ENCODE measurements at regions not wholly inside any gene's neighbourhood (a gene's known extent, or its start where the extent isn't known, plus 50 kb on each side); places are given as distances from the start of the nearest gene placed in this dataset.

DNA sequence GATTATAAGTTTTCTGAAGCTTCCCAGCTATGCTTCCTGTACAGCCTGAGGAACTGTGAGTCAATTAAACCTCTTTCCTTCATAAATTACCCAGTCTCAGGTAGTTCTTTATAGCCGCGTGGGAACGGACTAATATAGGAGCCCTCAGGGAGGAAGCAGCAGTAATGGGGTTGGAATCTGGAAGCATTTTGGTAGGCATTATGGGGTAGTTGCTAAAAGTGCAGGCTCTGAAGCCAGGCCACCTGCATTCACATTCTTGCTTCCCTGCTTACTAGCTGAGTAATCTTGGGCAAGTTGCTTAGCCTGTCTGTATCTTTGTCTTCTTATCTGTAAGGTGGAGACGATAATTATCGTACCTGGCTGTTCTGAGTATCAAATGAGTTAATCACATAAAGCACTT is 137.9 kb upstream of the NHS start:
- Histone ChIP-seq H2AFZ (replicated peaks; ENCODE audit: low read length, poor library complexity) (no peak overlapping the region), H3K27ac (ENCODE audit: insufficient read depth, low read length) (no peak overlapping the region), H3K4me2 (ENCODE audit: low read depth, low read length) (no peak overlapping the region), H3K4me1 (ENCODE audit: control insufficient read depth, insufficient read depth, low read length) (no peaks in the 10 kb centered on the region), H3K4me3 (ENCODE audit: insufficient read depth, low read depth, low read length) (no peak overlapping the region), H4K8ac (ENCODE audit: low read depth in 2 of 2, low read length in 2 of 2) (no peak overlapping the region), H3K9ac (ENCODE audit: low read depth, low read length) (no peak overlapping the region), H2BK20ac (ENCODE audit: low read depth, low read length) (no peak overlapping the region), H3K56ac (ENCODE audit: extremely low read depth, insufficient read depth, low read length) (no peak overlapping the region), H2BK5ac (ENCODE audit: low read depth, low read length, poor library complexity, severe bottlenecking) (no peak overlapping the region), H3K27me3 (ENCODE audit: control insufficient read depth, insufficient read depth, low read length) (peaks cover 8% of the 10 kb centered on the region), H2BK120ac (ENCODE audit: low read depth, low read length) (no peak overlapping the region), H3K9me1 (ENCODE audit: insufficient read depth, low read length) (no peaks in the 10 kb centered on the region), H2AK5ac (ENCODE audit: low read depth, low read length) (no peak overlapping the region), H4K91ac (ENCODE audit: insufficient read depth, low read depth, low read length) (no peak overlapping the region), H3K14ac (replicated peaks; ENCODE audit: low read depth, low read length) (no peak overlapping the region), H3K9me3 (ENCODE audit: control insufficient read depth, insufficient read depth, low read length) (no peaks in the 10 kb centered on the region), H4K5ac (ENCODE audit: low read depth, low read length) (no peak overlapping the region), H3K23ac (ENCODE audit: low read depth, low read length) (no peak overlapping the region), H2AK9ac (replicated peaks; ENCODE audit: low read depth, low read length, poor library complexity) (no peak overlapping the region), H3K18ac (ENCODE audit: low read depth, low read length) (no peak overlapping the region), H2BK15ac (ENCODE audit: low read depth, low read length) (no peak overlapping the region), H3K79me1 (ENCODE audit: low read depth in 1 of 2, low read length in 2 of 2) (no peaks in the 10 kb centered on the region), H3K4ac (ENCODE audit: low read depth, low read length) (no peak overlapping the region), H3K36me3 (ENCODE audit: control insufficient read depth, insufficient read depth, low read length) (no peaks in the 10 kb centered on the region), H4K20me1 (ENCODE audit: insufficient read depth, low read length) (no peaks in the 10 kb centered on the region)
- dilution Hi-C loops (cut with HindIII; ENCODE audit: low sequenced_read_pairs, unreplicated experiment): no loop called here
- no CpG with 5 or more reads among the region's 5 CpGs for WGBS, 2 experiments (ENCODE audit: extremely low coverage in 2 of 2, insufficient read length in 1 of 2)
- intact Hi-C loops (cut with micrococcal nuclease): loop anchor here (5.0 kb wide), 1 partner anchor 410 kb away; no protein-coding TSS in a partner anchor
- TF ChIP-seq SMC3 (IDR thresholded peaks at IDR 0.05; ENCODE audit: low read depth, low read length) (no peak), CHD1 (IDR thresholded peaks at IDR 0.05; ENCODE audit: low read depth, low read length) (no peak), RFX5 (IDR thresholded peaks at IDR 0.05; ENCODE audit: low read depth, low read length) (no peak), RAD21 (IDR thresholded peaks at IDR 0.05; ENCODE audit: low read length) (no peak), MXI1 (IDR thresholded peaks at IDR 0.05; ENCODE audit: borderline replicate concordance, low read depth, low read length) (no peak), CEBPB (IDR thresholded peaks at IDR 0.05; ENCODE audit: low read depth, low read length) (no peak), POLR2A (IDR thresholded peaks at IDR 0.05; ENCODE audit: low read depth, low read length) (no peak), MAFK (IDR thresholded peaks at IDR 0.05; ENCODE audit: low read depth, low read length) (no peak), RCOR1 (IDR thresholded peaks at IDR 0.05; ENCODE audit: insufficient replicate concordance, low read length) (no peak), BHLHE40 (IDR thresholded peaks at IDR 0.05; ENCODE audit: low read depth, low read length) (no peak)
- TF ChIP-seq, protein P1, sequence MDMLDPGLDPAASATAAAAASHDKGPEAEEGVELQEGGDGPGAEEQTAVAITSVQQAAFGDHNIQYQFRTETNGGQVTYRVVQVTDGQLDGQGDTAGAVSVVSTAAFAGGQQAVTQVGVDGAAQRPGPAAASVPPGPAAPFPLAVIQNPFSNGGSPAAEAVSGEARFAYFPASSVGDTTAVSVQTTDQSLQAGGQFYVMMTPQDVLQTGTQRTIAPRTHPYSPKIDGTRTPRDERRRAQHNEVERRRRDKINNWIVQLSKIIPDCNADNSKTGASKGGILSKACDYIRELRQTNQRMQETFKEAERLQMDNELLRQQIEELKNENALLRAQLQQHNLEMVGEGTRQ (IDR thresholded peaks at IDR 0.05; ENCODE audit: low read depth, low read length): no peak
- DNase-seq (no peak), ATAC-seq (ENCODE audit: low read depth) (no peak)
- no TSS peak for BruUV-seq (replicated peaks)
- in situ Hi-C loops (cut with MboI; ENCODE audit: low sequenced_read_pairs): no loop called here
- ChIA-PET CTCF (no interaction called here), POLR2A (ENCODE audit: unreplicated experiment) (no interaction called here)
